ENCODE measurements at regions not wholly inside any gene's neighbourhood (a gene's known extent, or its start where the extent isn't known, plus 50 kb on each side); places are given as distances from the start of the nearest gene placed in this dataset.

DNA sequence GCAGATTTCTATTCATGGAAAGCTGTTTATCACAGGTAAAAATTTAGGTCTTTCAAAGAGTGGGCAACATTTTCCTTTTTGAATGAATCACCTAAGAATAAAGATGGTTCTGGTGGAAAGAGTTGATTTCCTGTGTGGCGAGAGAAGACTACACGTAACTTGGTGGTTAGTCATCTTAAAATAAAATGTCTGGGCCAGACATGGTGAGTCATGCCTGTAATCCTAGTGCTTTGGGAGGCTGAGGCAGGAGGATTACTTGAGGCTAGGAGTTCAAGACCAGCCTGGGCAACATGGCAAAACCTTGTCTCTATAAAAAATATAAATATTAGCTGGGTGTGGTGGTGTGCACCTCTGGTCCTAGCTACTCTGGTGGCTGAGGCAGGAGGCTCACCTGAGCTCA lies 65.7 kb downstream of the DISP1 start:
- TF ChIP-seq EP300 (IDR thresholded peaks at IDR 0.05; ENCODE audit: borderline replicate concordance in 1 of 2, low read depth in 1 of 2, low read length in 1 of 2): peak in 1 of 2 experiments; percentile 11; a peak in 1 of 4 replicates
- TF ChIP-seq CTCF (IDR thresholded peaks at IDR 0.05): no peak
- TF ChIP-seq JUND (IDR thresholded peaks at IDR 0.05): peak; percentile 76
- no peak for TF ChIP-seq MEF2A (IDR thresholded peaks at IDR 0.05; ENCODE audit: borderline replicate concordance, low read depth)
- no peak for TF ChIP-seq MXI1 (IDR thresholded peaks at IDR 0.05; ENCODE audit: low read depth, low read length)
- TF ChIP-seq CHD2 (IDR thresholded peaks at IDR 0.05; ENCODE audit: low read length, partially characterized antibody): no peak
- TF ChIP-seq RAD21 (IDR thresholded peaks at IDR 0.05; ENCODE audit: low read length): no peak
- TF ChIP-seq, protein P1, sequence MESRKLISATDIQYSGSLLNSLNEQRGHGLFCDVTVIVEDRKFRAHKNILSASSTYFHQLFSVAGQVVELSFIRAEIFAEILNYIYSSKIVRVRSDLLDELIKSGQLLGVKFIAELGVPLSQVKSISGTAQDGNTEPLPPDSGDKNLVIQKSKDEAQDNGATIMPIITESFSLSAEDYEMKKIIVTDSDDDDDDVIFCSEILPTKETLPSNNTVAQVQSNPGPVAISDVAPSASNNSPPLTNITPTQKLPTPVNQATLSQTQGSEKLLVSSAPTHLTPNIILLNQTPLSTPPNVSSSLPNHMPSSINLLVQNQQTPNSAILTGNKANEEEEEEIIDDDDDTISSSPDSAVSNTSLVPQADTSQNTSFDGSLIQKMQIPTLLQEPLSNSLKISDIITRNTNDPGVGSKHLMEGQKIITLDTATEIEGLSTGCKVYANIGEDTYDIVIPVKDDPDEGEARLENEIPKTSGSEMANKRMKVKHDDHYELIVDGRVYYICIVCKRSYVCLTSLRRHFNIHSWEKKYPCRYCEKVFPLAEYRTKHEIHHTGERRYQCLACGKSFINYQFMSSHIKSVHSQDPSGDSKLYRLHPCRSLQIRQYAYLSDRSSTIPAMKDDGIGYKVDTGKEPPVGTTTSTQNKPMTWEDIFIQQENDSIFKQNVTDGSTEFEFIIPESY (IDR thresholded peaks at IDR 0.05; ENCODE audit: borderline replicate concordance, low read depth): no peak
- peak; percentile 52; the same call in 1 of the 2 replicates for TF ChIP-seq TCF12 (IDR thresholded peaks at IDR 0.05)
